Astrocyte (in vitro differentiated cells and primary cell): ENCODE measurements at regions not wholly inside any gene's neighbourhood (a gene's known extent, or its start where the extent isn't known, plus 50 kb on each side); places are given as distances from the start of the nearest gene placed in this dataset.

Source experiments
- EZH2 ChIP-seq: IDR thresholded peaks from 2 replicates; pipeline ENCODE4 v1.6.1; 2012; ENCODE audit warnings: mild to moderate bottlenecking, low read length, inconsistent platforms; ENCODE audit not compliant: insufficient read depth
- TF ChIP-seq, protein P1 (sequence below): IDR thresholded peaks from 2 replicates; pipeline ENCODE4 v1.5.1; 2011; ENCODE audit warnings: low read depth, mild to moderate bottlenecking, inconsistent platforms, low read length, moderate library complexity; ENCODE audit not compliant: insufficient read depth

GRCh38 chr10:3439183-3439582 lies 266.6 kb upstream of the PITRM1 start:
- TF ChIP-seq, protein P1, sequence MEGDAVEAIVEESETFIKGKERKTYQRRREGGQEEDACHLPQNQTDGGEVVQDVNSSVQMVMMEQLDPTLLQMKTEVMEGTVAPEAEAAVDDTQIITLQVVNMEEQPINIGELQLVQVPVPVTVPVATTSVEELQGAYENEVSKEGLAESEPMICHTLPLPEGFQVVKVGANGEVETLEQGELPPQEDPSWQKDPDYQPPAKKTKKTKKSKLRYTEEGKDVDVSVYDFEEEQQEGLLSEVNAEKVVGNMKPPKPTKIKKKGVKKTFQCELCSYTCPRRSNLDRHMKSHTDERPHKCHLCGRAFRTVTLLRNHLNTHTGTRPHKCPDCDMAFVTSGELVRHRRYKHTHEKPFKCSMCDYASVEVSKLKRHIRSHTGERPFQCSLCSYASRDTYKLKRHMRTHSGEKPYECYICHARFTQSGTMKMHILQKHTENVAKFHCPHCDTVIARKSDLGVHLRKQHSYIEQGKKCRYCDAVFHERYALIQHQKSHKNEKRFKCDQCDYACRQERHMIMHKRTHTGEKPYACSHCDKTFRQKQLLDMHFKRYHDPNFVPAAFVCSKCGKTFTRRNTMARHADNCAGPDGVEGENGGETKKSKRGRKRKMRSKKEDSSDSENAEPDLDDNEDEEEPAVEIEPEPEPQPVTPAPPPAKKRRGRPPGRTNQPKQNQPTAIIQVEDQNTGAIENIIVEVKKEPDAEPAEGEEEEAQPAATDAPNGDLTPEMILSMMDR: no peak
- no peak for TF ChIP-seq EZH2
